GM21526 (cell line): ENCODE measurements at regions not wholly inside any gene's neighbourhood (a gene's known extent, or its start where the extent isn't known, plus 50 kb on each side); places are given as distances from the start of the nearest gene placed in this dataset.

ENCODE experiments used
- ATAC-seq: cut with Tn5 transposase; IDR thresholded peaks from one replicate; pipeline ENCODE4 v1.9.1; 2021; ENCODE audit warnings: moderate library complexity; ENCODE audit not compliant: unreplicated experiment, low FRiP score

DNA sequence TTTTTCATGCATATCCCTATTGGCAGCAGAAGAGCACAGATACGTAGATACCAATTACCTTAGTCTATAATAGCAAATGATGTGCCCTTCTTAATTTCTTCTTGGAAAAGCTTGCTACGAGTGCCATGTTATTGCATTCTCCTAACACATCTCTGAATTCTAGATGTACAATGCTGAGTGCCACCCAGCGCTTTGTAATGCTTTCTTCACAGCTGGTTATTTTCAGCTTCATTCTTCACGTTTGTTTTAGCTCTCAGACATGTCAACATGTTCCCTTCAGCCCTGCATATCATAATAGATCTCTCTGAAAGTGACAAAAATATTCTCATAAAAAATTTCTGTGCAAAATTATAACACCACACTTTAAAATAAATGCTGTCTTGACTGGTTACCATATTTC lies 981.2 kb downstream of the TTLL7 start:
- no peak for ATAC-seq

DNA sequence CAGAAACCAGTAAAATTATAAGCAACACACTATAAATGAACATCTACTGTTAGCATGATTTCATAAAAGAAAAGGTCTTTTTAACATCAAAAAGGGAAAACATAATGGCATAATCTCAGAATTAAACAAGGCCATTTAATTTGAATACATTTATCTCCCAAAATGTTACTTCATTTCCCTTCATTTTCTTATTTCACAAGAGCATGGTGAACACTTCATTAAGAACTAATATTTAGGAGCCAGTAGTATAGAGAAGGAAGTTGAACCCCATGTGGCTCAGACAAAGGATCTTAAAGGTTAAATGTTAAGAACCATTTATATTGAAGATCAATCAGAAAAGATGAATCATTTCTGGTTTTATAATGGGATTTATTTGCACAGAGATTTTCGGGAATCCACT lies 981.7 kb downstream of the TTLL7 start:
- no peak for ATAC-seq

DNA sequence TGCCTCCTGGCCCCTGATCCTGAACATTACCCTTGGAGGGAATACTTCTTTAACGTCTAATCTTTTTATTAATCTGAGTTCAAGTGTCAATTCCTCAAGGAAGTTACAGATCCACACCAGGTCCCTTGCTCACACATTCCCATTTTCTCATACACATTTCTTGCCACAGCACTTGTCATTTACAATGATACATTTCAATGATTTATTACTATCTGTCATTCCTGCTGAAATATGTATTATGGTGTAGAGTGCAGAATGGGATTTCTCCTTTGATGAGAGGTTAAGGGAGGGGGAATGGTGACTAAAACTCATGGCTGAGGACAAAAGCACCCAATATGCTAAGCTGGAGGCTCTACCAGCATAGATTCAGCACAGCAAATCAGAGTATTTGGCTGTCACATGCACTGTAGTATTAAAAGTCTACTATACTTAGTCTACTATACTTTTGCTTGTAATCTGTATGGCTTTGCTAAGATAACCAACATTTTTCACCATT lies 982.5 kb downstream of the TTLL7 start:
- ATAC-seq: no peak

DNA sequence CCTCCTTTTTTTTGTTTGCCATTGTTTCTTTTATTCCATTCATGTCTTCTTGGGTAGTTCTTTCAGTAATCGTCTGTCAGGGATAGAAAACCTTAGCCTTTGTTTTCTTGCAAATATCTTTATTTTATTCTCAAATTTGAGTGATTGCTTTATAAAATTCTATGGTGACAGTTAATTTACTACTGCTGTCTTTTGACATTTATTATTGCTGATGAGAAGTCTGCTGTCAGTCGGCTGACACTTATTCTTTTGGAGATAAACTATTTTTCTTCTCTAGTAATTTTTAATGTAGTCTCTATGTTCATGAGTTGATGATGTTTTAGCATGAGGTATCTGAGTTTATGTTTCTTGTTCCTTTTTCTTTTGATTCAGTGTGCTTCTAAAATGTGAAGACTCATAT lies 983.8 kb downstream of the TTLL7 start:
- no peak for ATAC-seq

DNA sequence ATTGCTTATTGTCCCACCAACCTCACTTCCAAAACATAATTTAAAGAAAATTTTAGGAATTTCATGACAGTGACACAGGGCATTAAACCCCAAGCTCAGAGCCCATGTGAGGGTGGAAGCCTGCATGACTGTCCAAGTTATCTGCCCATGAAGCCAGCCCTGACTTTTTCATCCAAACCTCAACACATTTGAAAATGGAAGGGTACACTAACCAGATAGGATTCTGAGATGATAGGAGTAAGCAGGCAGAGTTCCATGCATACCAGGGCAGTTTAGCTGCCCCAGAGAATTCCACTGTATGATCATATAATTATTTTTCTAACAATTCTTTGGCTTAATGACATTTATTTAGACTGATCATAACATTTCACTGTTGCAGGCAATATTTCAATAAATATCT lies 986.0 kb downstream of the TTLL7 start:
- no peak for ATAC-seq

DNA sequence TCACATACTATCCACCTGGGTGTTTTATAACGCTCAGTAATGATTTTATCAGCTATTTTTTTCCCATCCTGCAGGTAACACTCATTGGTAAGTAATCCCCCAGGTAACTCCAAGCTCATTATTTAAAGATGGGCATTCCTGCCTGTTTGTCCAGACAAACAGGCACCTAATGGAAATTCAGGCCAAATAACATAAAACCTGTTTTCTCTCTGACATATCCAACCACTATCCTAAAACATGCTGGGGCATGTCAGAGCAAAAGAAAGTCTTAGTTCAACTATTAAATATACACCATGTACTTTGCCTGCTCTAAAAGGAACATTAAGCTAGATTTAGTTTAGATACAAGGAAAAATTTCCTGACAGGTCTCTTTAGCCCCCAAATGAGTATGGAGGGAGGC lies 987.7 kb downstream of the TTLL7 start:
- no peak for ATAC-seq

DNA sequence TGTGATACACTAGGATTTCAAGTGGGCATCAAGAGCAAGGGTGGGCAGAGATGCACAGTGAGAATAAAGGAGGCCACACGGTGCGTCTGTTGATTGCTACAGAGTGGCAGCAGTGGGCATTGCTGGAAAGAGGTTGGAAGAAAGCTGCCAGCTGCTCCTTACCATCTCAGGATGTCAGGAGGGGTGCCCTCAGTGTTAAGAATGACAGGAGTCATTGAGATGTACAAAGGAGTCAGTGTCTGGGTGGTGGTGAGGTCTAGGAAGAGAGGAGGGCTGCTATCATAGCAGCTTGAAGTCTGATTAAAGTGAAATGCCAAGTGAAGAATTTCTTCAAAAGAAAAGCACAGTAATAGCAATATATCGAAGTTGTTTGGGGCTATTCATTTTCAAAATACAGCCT lies 992.7 kb downstream of the TTLL7 start:
- ATAC-seq: no peak

DNA sequence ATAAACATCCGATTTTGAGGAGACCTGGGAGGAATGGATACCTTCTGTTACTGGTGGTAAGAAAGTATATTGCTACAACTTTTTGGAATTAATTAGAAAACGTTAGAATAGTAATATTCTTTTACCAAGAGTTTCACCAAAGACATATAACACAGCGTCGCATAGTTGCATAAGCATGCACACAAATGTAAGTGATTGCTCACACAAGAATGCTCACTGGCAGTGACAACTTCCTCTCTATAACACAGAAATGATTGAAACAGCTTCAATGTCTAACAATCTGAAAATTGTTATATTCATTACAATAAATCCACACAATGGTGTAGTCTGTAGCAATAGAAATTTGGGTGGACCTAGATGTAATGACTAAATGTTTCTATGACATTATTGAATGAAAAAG lies 998.6 kb downstream of the TTLL7 start:
- ATAC-seq: no peak

DNA sequence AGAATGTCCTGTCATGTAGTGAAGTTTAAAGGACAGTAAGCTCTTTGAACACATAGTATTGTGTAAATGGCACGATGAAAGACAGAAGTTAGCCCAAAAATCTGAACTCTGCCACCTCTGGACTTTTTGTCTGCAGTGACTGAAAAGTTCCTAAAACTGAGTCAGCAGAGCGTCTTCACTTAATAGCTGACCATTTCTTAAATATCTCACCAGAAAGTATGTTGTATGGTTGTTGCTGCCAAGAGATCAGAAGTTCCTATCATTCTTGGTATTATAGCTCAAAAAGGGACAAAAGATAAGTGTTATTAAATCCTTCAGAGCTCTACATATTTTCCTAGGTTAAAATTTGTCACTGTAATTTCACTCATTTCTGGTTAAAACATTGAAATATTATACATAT lies 1003.0 kb downstream of the TTLL7 start:
- no peak for ATAC-seq

DNA sequence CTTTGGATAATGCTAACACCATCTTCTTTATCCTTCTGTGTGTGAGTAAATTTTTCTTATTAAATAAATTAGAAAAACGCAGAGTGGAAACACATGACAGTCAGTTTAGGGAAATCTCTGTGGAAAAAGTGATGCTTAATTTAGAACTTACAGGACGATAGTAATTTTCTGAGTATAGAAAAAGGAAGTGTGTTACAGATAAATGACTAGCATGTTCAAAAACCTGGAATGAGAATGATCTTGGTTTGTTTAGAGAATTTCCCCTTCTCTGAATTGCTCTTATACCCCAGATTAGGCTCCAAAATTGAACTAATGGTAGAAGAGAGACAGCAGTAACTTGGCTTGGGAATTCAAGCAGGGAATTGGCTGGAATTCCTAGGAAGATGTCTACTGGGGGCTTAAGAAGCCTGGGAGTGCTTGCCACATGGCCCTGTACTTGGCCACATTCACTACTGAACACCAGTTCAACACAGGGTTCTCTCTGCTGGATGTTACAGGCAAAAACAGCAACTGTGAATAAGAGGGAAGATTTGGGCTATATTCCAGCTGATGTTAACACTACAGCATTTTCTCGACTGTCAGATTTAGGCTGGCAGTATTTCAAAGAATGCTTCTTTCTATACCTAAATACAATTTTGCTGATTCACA lies 1004.2 kb downstream of the TTLL7 start:
- no peak for ATAC-seq

DNA sequence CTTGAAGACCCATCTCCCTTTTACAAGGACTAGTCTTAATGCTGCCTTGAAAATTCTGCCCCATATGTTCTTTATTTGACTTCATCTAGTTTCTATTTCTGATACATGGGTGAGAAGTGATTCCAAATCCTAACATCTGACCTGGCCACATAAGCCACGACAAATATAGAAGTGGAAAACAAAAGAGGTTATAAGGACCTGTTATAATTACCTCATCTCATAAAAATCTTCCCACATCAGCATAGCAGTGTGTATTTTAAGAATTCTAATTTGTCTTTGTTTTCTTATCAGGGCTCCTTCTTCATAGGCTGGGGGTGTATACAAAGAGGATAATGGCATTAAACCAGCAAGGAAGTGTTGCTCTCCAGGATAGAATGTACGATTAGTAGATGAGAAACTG lies 1007.4 kb downstream of the TTLL7 start:
- no peak for ATAC-seq

DNA sequence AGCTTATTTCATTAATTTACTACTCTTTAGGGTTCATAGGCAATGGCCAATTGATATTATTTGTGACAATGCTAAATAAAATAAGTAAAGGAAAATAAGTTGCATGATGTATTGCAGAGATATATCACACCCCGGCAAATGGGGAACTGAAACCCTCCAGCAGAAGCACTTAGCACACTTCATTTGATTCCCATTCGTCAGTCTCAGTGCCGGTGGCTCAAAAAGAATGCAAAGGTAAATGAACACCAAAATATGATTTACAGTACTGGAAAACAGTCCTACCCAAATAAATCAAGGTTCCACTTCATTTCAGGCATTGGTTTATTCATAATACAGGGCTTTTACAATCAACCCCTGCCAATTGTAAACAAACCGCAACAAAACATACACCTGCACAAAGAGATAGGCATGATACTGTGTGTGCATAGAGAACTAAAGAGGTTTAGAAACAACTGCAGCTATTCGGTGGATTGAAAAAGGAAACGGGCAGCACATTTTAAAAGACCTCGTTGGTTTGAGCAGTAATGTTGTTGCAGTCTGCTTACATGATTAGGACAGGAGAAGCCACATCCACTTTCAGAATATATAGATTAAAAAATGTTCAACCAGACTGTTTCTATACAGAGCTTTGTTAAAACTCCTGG lies 1019.2 kb downstream of the TTLL7 start:
- ATAC-seq: peak; percentile 99

DNA sequence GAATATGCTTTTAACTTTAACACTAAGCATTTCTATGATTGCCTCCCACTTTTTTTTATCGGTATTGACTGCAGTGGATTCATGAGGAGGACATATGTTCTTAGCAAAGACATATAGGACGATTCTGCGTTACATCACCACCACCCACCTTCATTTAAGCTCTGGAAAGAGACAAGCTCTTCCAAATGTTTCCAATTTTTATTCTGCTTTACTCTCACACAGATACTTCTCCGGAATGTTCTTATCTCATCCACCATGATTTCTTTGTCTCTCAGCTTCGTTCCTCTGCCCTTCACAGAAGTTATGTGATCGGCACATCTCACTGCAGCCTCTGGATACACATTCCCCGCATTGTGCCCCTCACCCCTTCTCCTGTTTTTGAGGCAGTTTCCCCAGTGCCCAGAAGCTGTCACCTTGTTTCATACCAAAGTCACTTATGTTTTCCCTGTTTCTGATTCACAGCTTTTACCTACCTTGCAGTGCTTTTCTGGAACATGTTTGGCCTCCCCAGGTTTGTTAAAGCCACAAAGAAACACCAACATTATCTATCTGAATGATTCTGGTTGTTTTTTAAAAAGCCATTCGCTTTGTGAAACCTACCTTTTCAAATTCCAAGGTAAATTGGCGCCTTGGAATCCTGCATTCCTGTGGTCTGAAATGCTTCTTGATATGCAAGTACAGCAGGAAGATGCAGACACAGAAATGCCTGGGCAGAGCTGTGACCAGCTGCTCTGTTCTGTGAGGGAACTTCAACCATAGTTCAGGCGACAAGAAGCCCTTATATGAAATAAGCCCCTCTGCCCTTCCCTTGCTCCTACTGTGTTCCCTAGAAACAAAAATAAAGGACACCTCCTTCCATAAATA lies 1020.2 kb downstream of the TTLL7 start:
- no peak for ATAC-seq

DNA sequence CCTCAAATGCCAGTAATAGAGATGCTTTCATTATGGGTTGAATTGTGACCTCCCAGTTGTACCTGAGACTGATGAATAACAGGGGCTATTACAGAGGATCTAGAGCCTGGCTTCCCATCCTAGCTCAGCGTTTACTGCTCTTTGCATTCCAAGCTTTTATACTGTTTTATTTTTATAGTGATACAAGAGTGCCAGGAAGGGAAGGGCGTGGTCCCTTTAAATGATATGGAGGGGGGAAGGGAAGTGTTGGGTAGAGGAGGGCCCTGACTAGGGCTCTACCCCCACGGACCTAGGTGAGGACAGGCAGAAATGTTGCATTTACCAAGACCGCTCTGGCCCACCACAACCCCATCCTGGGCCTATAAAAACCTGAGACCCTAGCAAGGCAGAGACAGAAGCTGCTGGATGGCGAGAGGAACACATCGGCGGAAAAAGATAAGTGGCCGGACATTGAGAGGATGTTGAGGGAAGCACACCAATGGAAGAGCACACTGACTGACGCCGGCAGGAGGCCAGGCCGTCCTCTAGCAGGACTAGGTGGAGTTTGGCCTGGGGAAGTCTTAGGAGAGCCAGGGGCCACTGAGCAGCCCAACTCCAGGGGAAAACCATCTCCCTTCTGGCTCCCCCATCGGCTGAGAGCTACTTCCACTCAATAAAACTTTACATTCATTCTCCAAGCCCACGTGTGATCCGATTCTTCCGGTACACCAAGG lies 1025.9 kb downstream of the TTLL7 start:
- ATAC-seq: no peak

DNA sequence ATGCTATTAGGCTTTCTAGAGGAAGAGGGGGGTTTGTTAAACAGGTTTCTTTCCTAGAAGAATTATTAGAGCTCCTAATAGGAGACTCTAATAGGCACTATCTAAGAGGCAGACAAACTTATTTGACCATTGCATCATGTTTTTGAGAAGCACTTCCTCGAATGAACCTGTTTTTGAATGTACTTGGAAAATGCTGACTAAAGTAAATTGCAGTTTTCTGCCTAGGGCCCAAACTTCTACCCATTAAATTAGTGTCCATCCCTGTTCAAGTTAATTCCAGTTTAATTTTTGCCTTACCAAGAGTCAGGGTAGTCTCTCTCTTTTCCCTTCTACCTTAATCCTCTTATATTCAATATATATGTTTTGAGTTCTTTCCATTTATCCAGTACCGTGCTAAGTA lies 1029.6 kb downstream of the TTLL7 start:
- ATAC-seq: no peak

DNA sequence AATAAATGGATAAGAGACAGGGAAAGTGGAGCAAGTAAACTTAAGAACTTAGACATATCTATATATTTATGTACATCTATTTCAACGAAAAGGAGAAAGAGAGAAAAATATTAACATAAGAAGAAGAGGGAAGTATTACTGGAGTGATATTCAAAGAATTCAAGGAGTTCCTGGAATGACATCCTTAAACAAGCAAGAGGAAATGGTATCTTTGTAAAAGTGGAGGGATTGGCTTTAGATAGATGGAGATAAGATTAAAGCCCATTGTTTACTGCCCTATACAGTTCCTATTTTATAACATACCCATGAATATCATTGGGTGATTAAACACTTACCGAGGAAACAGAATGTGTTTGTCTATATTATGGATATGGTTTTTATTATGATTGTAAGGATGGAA lies 1036.3 kb downstream of the TTLL7 start:
- no peak for ATAC-seq

DNA sequence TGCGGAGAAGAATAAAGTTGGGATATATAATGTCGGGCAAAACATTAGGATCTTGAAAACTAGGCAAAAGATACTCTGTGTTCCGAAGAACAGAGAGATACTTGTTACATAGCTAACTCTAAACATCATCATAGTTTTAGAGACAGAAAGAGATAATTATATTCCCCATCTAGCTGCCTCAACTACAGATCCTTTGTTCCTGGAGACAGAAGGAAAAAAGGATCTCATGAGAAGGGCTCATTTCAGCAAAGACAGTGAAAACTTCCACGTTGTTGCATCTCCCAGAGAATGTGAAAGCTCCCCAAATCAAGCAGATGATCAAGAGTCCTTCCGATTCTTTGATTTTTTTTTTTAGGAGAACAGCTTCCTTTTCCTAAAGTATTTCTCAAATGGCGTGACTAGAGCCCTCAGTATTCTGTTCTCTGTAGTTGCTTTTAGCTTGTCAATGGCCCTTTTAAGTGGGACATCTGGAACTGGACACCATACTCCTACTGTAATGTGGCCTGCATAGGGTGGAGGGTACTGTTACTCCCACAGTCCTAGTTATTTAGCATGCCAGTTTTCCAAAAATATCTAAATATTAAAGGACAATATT lies 1048.2 kb downstream of the TTLL7 start:
- ATAC-seq: no peak

DNA sequence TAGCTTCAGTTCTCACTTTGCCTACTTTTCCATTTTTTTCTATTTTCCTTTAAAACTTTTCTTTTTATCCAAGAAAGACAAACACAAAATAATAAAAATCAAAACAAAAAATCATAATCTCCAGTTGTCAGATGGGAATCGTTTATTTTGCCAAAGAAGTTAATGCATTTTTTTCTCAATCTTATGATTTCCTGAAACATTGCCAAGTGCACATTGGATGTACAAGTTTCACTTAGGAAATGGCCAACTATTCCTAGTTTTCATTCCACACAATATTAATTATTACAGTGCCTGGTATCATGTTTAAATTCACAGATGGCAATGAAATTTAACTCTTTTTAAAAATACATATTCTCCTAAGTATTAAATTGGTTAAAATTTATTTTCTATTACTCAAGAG lies 1050.5 kb downstream of the TTLL7 start:
- no peak for ATAC-seq

DNA sequence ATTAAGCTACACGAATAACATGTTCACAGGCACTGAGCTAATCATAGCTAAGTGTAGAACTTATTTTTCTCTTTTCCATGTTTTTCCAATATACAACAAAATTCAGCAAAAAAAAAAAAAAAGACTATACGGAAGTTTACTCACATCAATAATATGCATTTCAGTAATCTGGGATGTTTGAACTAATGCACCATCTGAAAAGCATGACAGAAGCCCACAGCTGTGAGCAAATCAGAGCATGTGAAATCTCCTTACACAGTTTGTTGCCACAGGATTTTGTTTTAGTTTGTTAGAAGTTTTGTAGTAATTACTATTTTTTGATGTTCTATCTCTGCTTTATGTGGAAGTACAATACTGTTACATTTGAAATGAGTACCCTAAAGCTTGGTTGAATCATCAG lies 1051.7 kb downstream of the TTLL7 start:
- no peak for ATAC-seq

DNA sequence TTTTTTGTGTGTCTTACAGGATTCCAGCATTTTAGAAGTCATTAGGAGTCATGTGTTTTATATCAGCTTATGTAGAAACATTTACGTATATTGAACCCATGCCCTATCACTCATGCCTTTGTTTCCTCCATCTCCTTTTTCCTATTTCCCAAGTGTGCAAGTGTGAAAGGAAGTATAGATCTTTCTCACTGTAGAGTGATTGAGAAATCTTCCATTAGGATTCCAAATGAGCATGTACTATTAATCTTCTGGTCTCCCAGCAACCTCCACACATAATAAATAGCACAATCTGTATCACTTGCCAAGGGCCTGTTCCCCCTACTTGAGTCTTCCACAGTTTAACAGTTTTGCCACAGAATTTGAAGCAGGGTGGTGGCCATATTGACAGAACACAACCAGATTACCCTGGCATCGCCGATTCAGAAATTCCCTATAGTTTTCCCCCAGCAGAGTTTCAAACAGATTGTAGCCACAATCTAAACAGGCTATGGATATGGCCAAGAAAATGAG lies 1052.8 kb downstream of the TTLL7 start:
- ATAC-seq: no peak
